WERI-Rb-1 (cell line): ENCODE measurements at regions not wholly inside any gene's neighbourhood (a gene's known extent, or its start where the extent isn't known, plus 50 kb on each side); places are given as distances from the start of the nearest gene placed in this dataset.

Experiments
- DNase-seq: peaks from one replicate; pipeline ENCODE4 v3.0.0-alpha.2; 2020
- H3K27ac ChIP-seq: fragments of 250-450 bp; sonication (Bioruptor Pico); 2 replicates; pipeline ENCODE4 v1.5.1; 2020; ENCODE audit warnings: mild to moderate bottlenecking, moderate library complexity
- H3K27me3 ChIP-seq: fragments of 250-450 bp; sonication (Bioruptor Pico); 2 replicates; pipeline ENCODE4 v1.5.1; 2021; ENCODE audit warnings: mild to moderate bottlenecking, low read depth, moderate library complexity; ENCODE audit not compliant: insufficient read depth, severe bottlenecking
- H3K36me3 ChIP-seq: fragments of 250-450 bp; sonication (Bioruptor Pico); 2 replicates; pipeline ENCODE4 v1.5.1; 2020; ENCODE audit warnings: mild to moderate bottlenecking, moderate library complexity
- H3K4me3 ChIP-seq: 2 replicates; pipeline ENCODE4 v1.5.1; 2011; ENCODE audit warnings: low read depth, mild to moderate bottlenecking, control low read depth, low read length
- H3K9me3 ChIP-seq: fragments of 250-450 bp; sonication (Bioruptor Pico); 2 replicates; pipeline ENCODE4 v1.5.1; 2021; ENCODE audit warnings: mild to moderate bottlenecking, moderate library complexity; ENCODE audit not compliant: severe bottlenecking
- CTCF ChIP-seq: IDR thresholded peaks from 2 replicates; pipeline ENCODE4 v1.5.1; 2011; ENCODE audit warnings: low read depth, mild to moderate bottlenecking, control low read depth, inconsistent platforms, low read length

- no peak overlapping the region; the same call in 1 of the 2 replicates for H3K27ac ChIP-seq
- no peak for TF ChIP-seq CTCF
- H3K36me3 ChIP-seq, result no peaks in the 10 kb centered on the region
- H3K4me3 ChIP-seq, result no peak overlapping the region
- no peak for DNase-seq
- no peaks in the 10 kb centered on the region for H3K27me3 ChIP-seq
- H3K9me3 ChIP-seq, result peaks cover 2% of the 10 kb centered on the region
These were observed 213.9 kb upstream of the PFN2 start for GRCh38 chr3:150184426-150185071.

- Histone ChIP-seq H3K4me3 (peak overlapping the region; percentile 35), H3K9me3 (peaks cover 2% of the 10 kb centered on the region), H3K36me3 (no peaks in the 10 kb centered on the region), H3K27ac (peak overlapping the region; percentile 60), H3K27me3 (no peaks in the 10 kb centered on the region)
- DNase-seq, result peak; percentile 95
- TF ChIP-seq CTCF, result peak; percentile 81
These were observed 213.2 kb upstream of the PFN2 start for GRCh38 chr3:150183678-150184425.

- H3K36me3 ChIP-seq, result no peaks in the 10 kb centered on the region
- no peak overlapping the region for H3K27ac ChIP-seq
- H3K27me3 ChIP-seq, result no peaks in the 10 kb centered on the region
- DNase-seq, result no peak
- H3K9me3 ChIP-seq, result peaks cover 2% of the 10 kb centered on the region
- H3K4me3 ChIP-seq, result no peak overlapping the region
- no peak for TF ChIP-seq CTCF
These were observed 209.6 kb upstream of the PFN2 start for GRCh38 chr3:150180334-150180733.

GRCh38 chr3:150179330-150179729 is 208.6 kb upstream of the PFN2 start:
- H3K36me3 ChIP-seq, result no peaks in the 10 kb centered on the region
- H3K9me3 ChIP-seq, result peaks cover 2% of the 10 kb centered on the region
- DNase-seq, result no peak
- H3K27ac ChIP-seq, result no peak overlapping the region
- H3K4me3 ChIP-seq, result no peak overlapping the region
- no peak for TF ChIP-seq CTCF
- H3K27me3 ChIP-seq, result no peaks in the 10 kb centered on the region

GRCh38 chr3:150177673-150178381 is 207.1 kb upstream of the PFN2 start:
- no peak for TF ChIP-seq CTCF
- Histone ChIP-seq H3K9me3 (peaks cover 2% of the 10 kb centered on the region), H3K36me3 (no peaks in the 10 kb centered on the region), H3K27me3 (no peaks in the 10 kb centered on the region), H3K27ac (no peak overlapping the region), H3K4me3 (no peak overlapping the region)
- DNase-seq, result no peak
